ENCODE measurements at regions not wholly inside any gene's neighbourhood (a gene's known extent, or its start where the extent isn't known, plus 50 kb on each side); places are given as distances from the start of the nearest gene placed in this dataset.

- H3K27ac ChIP-seq, result no peak overlapping the region
- no peaks in the 10 kb centered on the region for H3K36me3 ChIP-seq
- no peak for TF ChIP-seq CTCF (IDR thresholded peaks at IDR 0.05; ENCODE audit: low read depth, low read length)
- H3K27me3 ChIP-seq, result no peaks in the 10 kb centered on the region
- DNase-seq (ENCODE audit: low read depth in 1 of 2, low spot score in 1 of 2), result no peak
- no peak overlapping the region for H3K4me3 ChIP-seq
- H3K4me1 ChIP-seq (ENCODE audit: low read depth), result no peaks in the 10 kb centered on the region
- no peaks in the 10 kb centered on the region for H3K9me3 ChIP-seq (ENCODE audit: low read depth)
Measured at GRCh38 chrX:28349888-28350287, 237.4 kb upstream of the IL1RAPL1 start.

GRCh38 chrX:28347476-28347875 lies 239.8 kb upstream of the IL1RAPL1 start:
- no peak for TF ChIP-seq CTCF (IDR thresholded peaks at IDR 0.05; ENCODE audit: low read depth, low read length)
- no peak for DNase-seq (ENCODE audit: low read depth in 1 of 2, low spot score in 1 of 2)
- H3K9me3 ChIP-seq (ENCODE audit: low read depth), result no peaks in the 10 kb centered on the region

GRCh38 chrX:28329156-28329555 lies 258.1 kb upstream of the IL1RAPL1 start:
- Histone ChIP-seq H3K4me1 (ENCODE audit: low read depth) (no peaks in the 10 kb centered on the region), H3K27me3 (no peaks in the 10 kb centered on the region), H3K36me3 (no peaks in the 10 kb centered on the region), H3K9me3 (ENCODE audit: low read depth) (no peaks in the 10 kb centered on the region), H3K4me3 (no peak overlapping the region), H3K27ac (no peak overlapping the region)
- TF ChIP-seq CTCF (IDR thresholded peaks at IDR 0.05; ENCODE audit: low read depth, low read length), result no peak
- DNase-seq (ENCODE audit: low read depth in 1 of 2, low spot score in 1 of 2), result no peak

More at GRCh38 chrX:28347476-28347875, 239.8 kb upstream of the IL1RAPL1 start:
- no peaks in the 10 kb centered on the region for H3K27me3 ChIP-seq
- H3K36me3 ChIP-seq, result no peaks in the 10 kb centered on the region
- no peak overlapping the region for H3K27ac ChIP-seq
- H3K4me3 ChIP-seq, result no peak overlapping the region
- H3K4me1 ChIP-seq (ENCODE audit: low read depth), result no peaks in the 10 kb centered on the region

- no peaks in the 10 kb centered on the region for H3K36me3 ChIP-seq
- H3K4me3 ChIP-seq, result no peak overlapping the region
- no peaks in the 10 kb centered on the region for H3K4me1 ChIP-seq (ENCODE audit: low read depth)
- no peak for TF ChIP-seq CTCF (IDR thresholded peaks at IDR 0.05; ENCODE audit: low read depth, low read length)
- H3K27me3 ChIP-seq, result no peaks in the 10 kb centered on the region
- no peak for DNase-seq (ENCODE audit: low read depth in 1 of 2, low spot score in 1 of 2)
- H3K27ac ChIP-seq, result no peak overlapping the region
- no peaks in the 10 kb centered on the region for H3K9me3 ChIP-seq (ENCODE audit: low read depth)
Measured at GRCh38 chrX:28324321-28324721, 262.9 kb upstream of the IL1RAPL1 start.

GRCh38 chrX:28321286-28321685 lies 266.0 kb upstream of the IL1RAPL1 start:
- no peak for DNase-seq (ENCODE audit: low read depth in 1 of 2, low spot score in 1 of 2)
- Histone ChIP-seq H3K4me3 (no peak overlapping the region), H3K9me3 (ENCODE audit: low read depth) (no peaks in the 10 kb centered on the region), H3K27me3 (no peaks in the 10 kb centered on the region), H3K36me3 (no peaks in the 10 kb centered on the region), H3K27ac (no peak overlapping the region), H3K4me1 (ENCODE audit: low read depth) (no peaks in the 10 kb centered on the region)
- TF ChIP-seq CTCF (IDR thresholded peaks at IDR 0.05; ENCODE audit: low read depth, low read length), result no peak

GRCh38 chrX:28312965-28313364 lies 274.3 kb upstream of the IL1RAPL1 start:
- Histone ChIP-seq H3K36me3 (no peaks in the 10 kb centered on the region), H3K27me3 (no peaks in the 10 kb centered on the region), H3K4me1 (ENCODE audit: low read depth) (no peaks in the 10 kb centered on the region), H3K27ac (no peak overlapping the region), H3K9me3 (ENCODE audit: low read depth) (no peaks in the 10 kb centered on the region), H3K4me3 (no peak overlapping the region)
- DNase-seq (ENCODE audit: low read depth in 1 of 2, low spot score in 1 of 2), result no peak
- no peak for TF ChIP-seq CTCF (IDR thresholded peaks at IDR 0.05; ENCODE audit: low read depth, low read length)
